Cardiac fibroblast (primary cell): ENCODE measurements at regions not wholly inside any gene's neighbourhood (a gene's known extent, or its start where the extent isn't known, plus 50 kb on each side); places are given as distances from the start of the nearest gene placed in this dataset.

Experiments
- DNase-seq, 2 donors: peaks; one replicate each; pipeline versions ENCODE4 v3.0.0 to v3.0.0-alpha.2; 2010; ENCODE audit warnings: low read depth in 2 of 2
- H3K4me3 ChIP-seq, 2 donors: replicated peaks in 1 of 2; 1 replicate in 1 of 2; 2 replicates in 1 of 2; pipeline ENCODE4 v1.5.1; 2011; ENCODE audit warnings: low read depth in 2 of 2, low read length in 2 of 2, mild to moderate bottlenecking in 2 of 2, moderate library complexity in 1 of 2
- CTCF ChIP-seq: IDR thresholded peaks from one replicate; pipeline ENCODE4 v1.5.1; 2011; ENCODE audit warnings: low read depth, mild to moderate bottlenecking, low read length, inconsistent platforms

- TF ChIP-seq CTCF = no peak
- no peak for DNase-seq
Observed at GRCh38 chr21:27067226-27067625, 100.3 kb upstream of the ADAMTS5 start.

GRCh38 chr21:27062443-27062842 lies 95.6 kb upstream of the ADAMTS5 start:
- no peak overlapping the region for H3K4me3 ChIP-seq
- no peak for TF ChIP-seq CTCF
- DNase-seq = no peak

More at GRCh38 chr21:27067226-27067625, 100.3 kb upstream of the ADAMTS5 start:
- H3K4me3 ChIP-seq = no peak overlapping the region

GRCh38 chr21:27061770-27062169 lies 94.9 kb upstream of the ADAMTS5 start:
- DNase-seq = no peak
- no peak for TF ChIP-seq CTCF
- H3K4me3 ChIP-seq = no peak overlapping the region

GRCh38 chr21:27060190-27060589 lies 93.3 kb upstream of the ADAMTS5 start:
- DNase-seq = peak; percentile 17 to 65
- no peak for TF ChIP-seq CTCF

GRCh38 chr21:27058673-27059605 lies 92.1 kb upstream of the ADAMTS5 start:
- peak in 1 of 2 donors; percentile 45 for DNase-seq
- no peak for TF ChIP-seq CTCF
- H3K4me3 ChIP-seq = no peak overlapping the region

More at GRCh38 chr21:27060190-27060589, 93.3 kb upstream of the ADAMTS5 start:
- H3K4me3 ChIP-seq = no peak overlapping the region

- no peak for DNase-seq
- no peak for TF ChIP-seq CTCF
- H3K4me3 ChIP-seq = no peak overlapping the region
Observed at GRCh38 chr21:27057997-27058396, 91.1 kb upstream of the ADAMTS5 start.
